Fibroblast of the aortic adventitia (primary cell): ENCODE measurements at regions not wholly inside any gene's neighbourhood (a gene's known extent, or its start where the extent isn't known, plus 50 kb on each side); places are given as distances from the start of the nearest gene placed in this dataset.

ENCODE experiments used
- DNase-seq: peaks from one replicate; pipeline ENCODE4 v3.0.0-alpha.2; 2010; ENCODE audit warnings: low read depth
- H3K4me3 ChIP-seq: 2 replicates; pipeline ENCODE4 v1.5.1; 2011; ENCODE audit warnings: low read depth, mild to moderate bottlenecking, control low read depth, low read length, moderate library complexity
- TF ChIP-seq, protein P1 (sequence below): IDR thresholded peaks from 2 replicates; pipeline ENCODE4 v1.5.1; 2011; ENCODE audit warnings: mild to moderate bottlenecking, low read length, control low read depth, inconsistent platforms; ENCODE audit not compliant: insufficient read depth

DNA sequence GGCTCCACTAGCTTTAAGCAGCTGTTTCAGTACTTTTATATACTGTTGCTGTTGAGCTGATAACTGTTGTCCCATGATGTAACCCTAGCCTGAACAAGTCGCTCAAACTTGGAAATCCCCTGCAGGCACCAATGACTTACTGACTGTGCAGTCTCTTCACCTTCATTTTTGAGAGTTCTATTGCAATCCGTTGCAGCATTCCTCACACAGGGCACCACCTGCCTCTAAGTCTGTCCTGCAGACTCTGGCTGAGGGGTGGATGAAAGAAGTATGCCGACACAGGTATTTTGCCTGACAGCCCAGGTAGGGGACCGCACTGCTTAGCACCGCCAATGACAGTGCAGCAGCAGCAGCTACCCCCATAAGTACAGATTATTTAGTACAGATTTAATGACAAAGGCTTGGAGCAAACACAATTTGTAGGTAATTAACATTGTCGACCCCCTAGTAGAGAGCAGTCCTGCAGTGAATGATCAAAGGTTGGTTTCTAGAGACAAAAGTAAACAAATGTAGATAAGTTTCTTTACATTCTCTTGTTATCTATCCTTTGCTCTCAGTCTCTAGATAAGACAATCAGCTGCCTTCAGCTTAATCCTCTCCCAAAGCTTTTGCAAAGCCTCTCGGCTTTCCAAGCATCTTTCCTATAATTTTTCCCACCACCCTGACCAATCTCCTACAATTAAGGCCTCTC, 205.0 kb downstream of the PABPC4L start:
- TF ChIP-seq, protein P1, sequence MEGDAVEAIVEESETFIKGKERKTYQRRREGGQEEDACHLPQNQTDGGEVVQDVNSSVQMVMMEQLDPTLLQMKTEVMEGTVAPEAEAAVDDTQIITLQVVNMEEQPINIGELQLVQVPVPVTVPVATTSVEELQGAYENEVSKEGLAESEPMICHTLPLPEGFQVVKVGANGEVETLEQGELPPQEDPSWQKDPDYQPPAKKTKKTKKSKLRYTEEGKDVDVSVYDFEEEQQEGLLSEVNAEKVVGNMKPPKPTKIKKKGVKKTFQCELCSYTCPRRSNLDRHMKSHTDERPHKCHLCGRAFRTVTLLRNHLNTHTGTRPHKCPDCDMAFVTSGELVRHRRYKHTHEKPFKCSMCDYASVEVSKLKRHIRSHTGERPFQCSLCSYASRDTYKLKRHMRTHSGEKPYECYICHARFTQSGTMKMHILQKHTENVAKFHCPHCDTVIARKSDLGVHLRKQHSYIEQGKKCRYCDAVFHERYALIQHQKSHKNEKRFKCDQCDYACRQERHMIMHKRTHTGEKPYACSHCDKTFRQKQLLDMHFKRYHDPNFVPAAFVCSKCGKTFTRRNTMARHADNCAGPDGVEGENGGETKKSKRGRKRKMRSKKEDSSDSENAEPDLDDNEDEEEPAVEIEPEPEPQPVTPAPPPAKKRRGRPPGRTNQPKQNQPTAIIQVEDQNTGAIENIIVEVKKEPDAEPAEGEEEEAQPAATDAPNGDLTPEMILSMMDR: no peak
- H3K4me3 ChIP-seq: no peak overlapping the region
- DNase-seq: no peak

DNA sequence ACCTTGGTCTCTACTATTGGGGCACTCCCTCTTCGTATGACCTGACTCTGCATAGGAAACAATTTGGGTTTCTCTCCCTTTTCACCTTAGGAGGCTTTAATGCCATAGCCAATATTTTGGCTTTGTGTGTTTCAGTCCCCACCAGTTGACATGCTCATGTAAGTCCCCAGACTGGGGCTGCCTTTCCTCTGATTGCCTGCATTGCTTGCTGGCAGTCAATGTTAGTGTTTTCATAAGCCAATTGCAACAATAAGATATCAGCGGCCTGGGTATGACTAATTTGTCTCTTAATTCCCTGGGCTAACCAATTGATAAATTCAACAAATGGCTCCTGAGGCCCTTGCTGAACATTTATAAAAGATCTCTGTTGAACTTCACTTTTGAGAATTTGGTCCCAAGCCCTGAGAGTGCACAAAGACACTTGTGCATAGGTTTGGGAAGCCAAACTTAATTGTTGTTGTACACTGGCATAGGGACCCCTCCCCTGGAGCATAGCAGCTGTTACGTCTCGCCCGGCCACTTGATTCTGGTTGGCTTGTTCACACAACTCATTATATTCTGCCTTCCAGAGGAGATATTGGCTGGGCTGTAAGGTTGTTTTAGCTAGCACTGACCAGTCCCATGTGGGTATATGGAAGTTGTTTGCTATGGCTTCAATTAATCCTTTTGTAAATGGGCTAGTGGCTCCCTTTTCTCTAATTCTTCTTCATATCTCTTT, 206.2 kb downstream of the PABPC4L start:
- TF ChIP-seq, protein P1: no peak
- H3K4me3 ChIP-seq: no peak overlapping the region
- DNase-seq: no peak

DNA sequence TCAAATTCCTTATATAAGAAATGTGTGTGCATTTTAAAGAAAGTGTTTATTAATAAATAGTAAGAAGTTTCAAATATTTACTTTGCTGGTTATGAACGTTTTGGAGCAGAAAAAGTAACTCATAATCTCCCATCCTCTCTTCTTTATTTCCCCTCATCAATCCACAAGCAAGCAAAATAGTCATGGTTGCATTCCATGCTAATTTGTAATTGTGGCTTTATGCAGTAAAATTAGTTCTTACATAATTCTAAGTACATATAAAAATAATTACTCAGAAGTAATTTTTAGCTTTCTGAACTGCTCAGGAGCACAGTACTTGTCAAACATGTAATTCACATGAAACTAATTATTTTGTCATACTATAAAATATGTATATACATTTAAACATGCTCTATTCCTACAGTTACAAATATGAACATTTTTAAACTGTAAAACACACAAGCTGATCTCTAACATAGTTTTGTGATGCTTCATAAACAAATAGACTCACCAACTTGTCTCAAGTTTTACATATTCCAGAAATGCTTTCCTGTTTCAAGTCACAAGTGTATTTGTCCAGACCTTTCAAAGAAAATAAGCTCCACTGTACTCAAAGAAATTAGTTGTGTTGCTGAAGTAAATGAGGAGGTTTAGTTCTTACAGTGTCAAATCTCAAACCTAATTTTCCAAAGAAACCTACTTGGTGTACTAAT, 218.9 kb downstream of the PABPC4L start:
- TF ChIP-seq, protein P1: no peak
- DNase-seq: no peak
- no peak overlapping the region for H3K4me3 ChIP-seq

DNA sequence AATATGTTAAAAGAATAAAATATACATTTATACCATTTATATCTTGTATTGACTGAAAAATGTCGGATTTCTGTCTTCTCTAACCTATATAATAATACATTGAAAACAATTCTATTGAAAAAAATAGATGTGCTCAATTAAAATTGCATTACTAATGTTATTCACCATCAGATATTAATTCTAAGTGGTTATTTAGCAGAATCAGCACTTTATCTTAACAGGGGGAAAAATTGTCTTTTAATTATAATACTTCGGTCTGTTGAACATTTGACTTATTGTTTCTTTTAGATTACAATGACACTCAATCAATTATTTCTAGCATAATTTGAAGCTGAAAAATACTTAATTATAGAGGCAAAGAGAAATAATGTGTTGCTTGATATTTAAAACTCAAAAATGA, 220.3 kb downstream of the PABPC4L start:
- no peak overlapping the region for H3K4me3 ChIP-seq
- TF ChIP-seq, protein P1: no peak
- no peak for DNase-seq

DNA sequence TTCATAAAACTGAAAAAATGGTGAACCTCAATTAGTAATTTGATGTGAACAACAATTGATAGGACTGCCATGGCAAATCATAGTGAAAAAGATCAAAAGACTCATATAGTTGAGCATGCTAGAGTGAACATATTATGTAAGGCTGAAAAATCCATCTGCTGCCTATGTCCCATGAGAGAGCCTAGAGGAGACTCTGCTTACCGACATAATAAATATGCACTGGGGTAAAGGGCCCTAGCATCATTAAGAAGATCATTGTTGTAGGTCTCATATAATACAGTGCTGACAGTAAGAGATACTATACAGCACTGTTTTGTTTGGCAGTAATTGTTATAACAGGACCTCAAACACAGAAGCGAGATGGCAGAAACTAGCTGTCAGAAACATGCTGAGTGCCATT, 229.0 kb downstream of the PABPC4L start:
- no peak overlapping the region for H3K4me3 ChIP-seq
- TF ChIP-seq, protein P1: no peak
- DNase-seq: no peak

DNA sequence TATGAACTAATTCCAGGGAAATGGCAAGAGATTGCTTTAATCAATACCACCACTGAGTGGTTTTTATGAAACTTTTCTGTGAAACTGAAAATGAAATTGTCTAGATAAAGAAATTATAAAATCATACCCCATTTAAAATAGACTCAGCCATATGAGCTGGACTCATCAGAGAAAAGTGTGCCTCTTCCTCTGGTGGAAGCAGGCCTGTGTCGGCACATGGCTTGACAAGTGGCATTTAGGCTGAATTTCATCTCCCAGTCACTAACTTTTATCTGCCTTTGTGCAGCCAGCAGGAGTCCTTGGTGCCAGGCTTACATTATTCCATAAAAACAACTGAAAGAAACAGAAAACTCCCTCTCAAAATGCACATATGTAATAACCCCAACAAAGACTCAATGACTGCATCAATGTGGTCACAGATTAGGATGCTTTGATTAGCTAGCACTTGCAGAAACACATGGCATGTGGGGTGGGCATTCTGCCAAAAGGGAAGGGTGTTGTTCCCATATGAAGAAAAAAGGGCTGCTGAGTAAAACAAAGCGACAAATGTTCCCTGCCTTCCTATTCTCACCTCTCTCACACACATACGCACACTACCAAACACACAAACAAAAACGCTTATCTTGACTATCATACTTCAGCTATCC, 232.3 kb downstream of the PABPC4L start:
- DNase-seq: peak; percentile 4
- H3K4me3 ChIP-seq: no peak overlapping the region
- TF ChIP-seq, protein P1: no peak
